ENCODE measurements at regions not wholly inside any gene's neighbourhood (a gene's known extent, or its start where the extent isn't known, plus 50 kb on each side); places are given as distances from the start of the nearest gene placed in this dataset.

GRCh38 chr2:12316476-12316875 is 400.3 kb upstream of the TRIB2 start:
- TF ChIP-seq CTCF (IDR thresholded peaks at IDR 0.05) (no peak), POLR2A (IDR thresholded peaks at IDR 0.05) (no peak), POLR2AphosphoS5 (IDR thresholded peaks at IDR 0.05; ENCODE audit: insufficient read depth in 1 of 2, low read depth in 1 of 2) (no peak)
